Kidney (tissue), 13 donors: ENCODE measurements at regions not wholly inside any gene's neighbourhood (a gene's known extent, or its start where the extent isn't known, plus 50 kb on each side); places are given as distances from the start of the nearest gene placed in this dataset.

ENCODE experiments used
- DNase-seq, 5 donors: peaks; one replicate each; pipeline ENCODE4 v3.0.0-alpha.2; 2013 to 2020
- FAIRE-seq: peaks from 2 replicates; lab custom pipeline; 2012; peaks lifted over from hg19 to GRCh38; lab: Jason Lieb, UNC
- H3K27ac ChIP-seq, 2 donors: one replicate each; pipeline ENCODE4 v1.7.0; 2013; ENCODE audit warnings: low read depth in 2 of 2, low read length in 2 of 2, inconsistent platforms in 1 of 2
- H3K27me3 ChIP-seq: one replicate; pipeline ENCODE4 v1.7.1; 2013; ENCODE audit warnings: low read length, inconsistent platforms; ENCODE audit not compliant: control insufficient read depth, insufficient read depth
- H3K36me3 ChIP-seq, 3 donors: one replicate each; pipeline versions ENCODE4 v1.7.0 to v1.7.1; 2013; ENCODE audit warnings: low read length in 3 of 3, control low read depth in 1 of 3, inconsistent platforms in 1 of 3; ENCODE audit not compliant: insufficient read depth in 3 of 3, control insufficient read depth in 2 of 3
- H3K4me1 ChIP-seq, 3 donors: one replicate each; pipeline versions ENCODE4 v1.7.0 to v1.7.1; 2013; ENCODE audit warnings: low read length in 3 of 3, inconsistent platforms in 1 of 3, low read depth in 1 of 3; ENCODE audit not compliant: control insufficient read depth in 2 of 3, insufficient read depth in 2 of 3
- H3K4me3 ChIP-seq, 3 donors: one replicate each; pipeline versions ENCODE4 v1.7.0 to v1.8.1; 2013; ENCODE audit warnings: low read length in 3 of 3, control low read depth in 1 of 3, inconsistent platforms in 1 of 3
- H3K9ac ChIP-seq, 3 donors: one replicate each; pipeline versions ENCODE4 v1.7.0 to v1.7.1; 2013; ENCODE audit warnings: low read length in 3 of 3, control low read depth in 1 of 3, inconsistent platforms in 1 of 3
- H3K9me3 ChIP-seq, 3 donors: one replicate each; pipeline versions ENCODE4 v1.7.0 to v1.7.1; 2013; ENCODE audit warnings: low read length in 3 of 3, control low read depth in 1 of 3, inconsistent platforms in 1 of 3; ENCODE audit not compliant: control insufficient read depth in 2 of 3, insufficient read depth in 1 of 3
- intact Hi-C: fragments of 100-400 bp; cut with DNase I; formaldehyde crosslinking; loops from one replicate; pipeline ENCODE4 v1.11.1; 2022
- TF ChIP-seq, protein P1 (sequence below): IDR thresholded peaks from 3 replicates; pipeline ENCODE4 v1.5.1; 2012; ENCODE audit warnings: mild to moderate bottlenecking, moderate library complexity, borderline replicate concordance; ENCODE audit not compliant: insufficient read depth; ENCODE audit errors: extremely low read depth
- donor health status: control.
- donor health status: control.
- donor health status: control.
- donor health status: control.
- donor health status: control.
- donor health status: DM: yes; HTN: yes; CAD: no.
- donor health status: Normal renal cell carcinoma (clear cell type).

DNA sequence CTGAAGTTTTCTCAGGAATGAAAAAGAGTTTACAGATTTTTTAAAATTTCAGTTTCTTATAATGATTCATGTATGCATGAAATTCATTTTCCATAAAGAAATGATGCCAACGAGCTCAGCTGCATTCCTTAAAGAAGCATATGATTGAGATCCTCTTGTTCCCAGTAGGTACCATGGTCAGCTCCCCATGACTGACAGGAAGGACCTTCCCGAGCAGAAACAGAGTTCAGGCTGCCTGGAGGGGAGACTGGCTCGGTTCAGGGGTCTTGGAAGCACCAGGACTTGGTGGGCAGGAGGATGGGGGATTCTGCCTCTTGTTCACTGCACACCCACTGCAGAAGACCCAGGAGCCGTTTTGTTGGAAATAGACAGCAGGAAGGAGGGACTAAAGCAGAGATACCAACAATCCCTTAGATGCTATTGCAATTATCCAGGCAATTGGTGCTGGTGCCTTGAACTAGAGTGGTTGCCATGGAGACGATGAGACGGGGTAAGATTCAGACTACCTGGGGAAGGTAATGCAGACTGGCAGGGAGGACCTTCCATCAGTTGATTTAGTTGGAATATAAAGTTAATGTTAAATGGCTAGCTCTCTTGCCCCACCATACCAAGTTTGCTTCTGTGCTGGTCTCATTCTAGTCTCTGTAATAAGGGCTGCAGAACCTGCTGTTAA is 447.8 kb downstream of the MTRR start:
- Histone ChIP-seq H3K9me3 (no peaks in the 10 kb centered on the region), H3K9ac (no peak overlapping the region), H3K27me3 (no peaks in the 10 kb centered on the region), H3K4me1 (no peaks in the 10 kb centered on the region), H3K36me3 (no peaks in the 10 kb centered on the region), H3K4me3 (no peak overlapping the region), H3K27ac (no peak overlapping the region)
- FAIRE-seq (no peak), DNase-seq (peak in 1 of 5 donors; percentile 22)
- intact Hi-C loops: no loop called here
- TF ChIP-seq, protein P1, sequence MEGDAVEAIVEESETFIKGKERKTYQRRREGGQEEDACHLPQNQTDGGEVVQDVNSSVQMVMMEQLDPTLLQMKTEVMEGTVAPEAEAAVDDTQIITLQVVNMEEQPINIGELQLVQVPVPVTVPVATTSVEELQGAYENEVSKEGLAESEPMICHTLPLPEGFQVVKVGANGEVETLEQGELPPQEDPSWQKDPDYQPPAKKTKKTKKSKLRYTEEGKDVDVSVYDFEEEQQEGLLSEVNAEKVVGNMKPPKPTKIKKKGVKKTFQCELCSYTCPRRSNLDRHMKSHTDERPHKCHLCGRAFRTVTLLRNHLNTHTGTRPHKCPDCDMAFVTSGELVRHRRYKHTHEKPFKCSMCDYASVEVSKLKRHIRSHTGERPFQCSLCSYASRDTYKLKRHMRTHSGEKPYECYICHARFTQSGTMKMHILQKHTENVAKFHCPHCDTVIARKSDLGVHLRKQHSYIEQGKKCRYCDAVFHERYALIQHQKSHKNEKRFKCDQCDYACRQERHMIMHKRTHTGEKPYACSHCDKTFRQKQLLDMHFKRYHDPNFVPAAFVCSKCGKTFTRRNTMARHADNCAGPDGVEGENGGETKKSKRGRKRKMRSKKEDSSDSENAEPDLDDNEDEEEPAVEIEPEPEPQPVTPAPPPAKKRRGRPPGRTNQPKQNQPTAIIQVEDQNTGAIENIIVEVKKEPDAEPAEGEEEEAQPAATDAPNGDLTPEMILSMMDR: no peak

DNA sequence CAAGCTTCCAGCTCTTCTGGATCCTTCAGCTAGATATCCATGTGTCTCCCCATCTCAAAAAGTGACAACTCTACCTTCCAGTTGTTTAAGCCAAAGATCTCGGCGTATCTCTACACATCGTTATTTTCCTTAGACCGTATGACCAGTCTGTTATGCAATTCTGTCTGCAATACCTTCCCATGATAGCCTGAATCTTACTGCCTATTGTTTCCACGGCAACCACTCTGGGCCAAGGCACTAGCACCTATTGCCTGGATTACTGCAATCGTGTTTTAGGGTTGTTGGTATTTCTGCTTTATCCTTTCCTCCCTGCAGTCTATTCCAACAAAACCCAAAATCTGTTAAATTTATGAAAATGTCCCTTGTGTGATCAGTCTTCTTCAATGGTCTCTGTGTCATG is 448.4 kb downstream of the MTRR start:
- TF ChIP-seq, protein P1: no peak
- H3K27me3 ChIP-seq: no peaks in the 10 kb centered on the region
- no peak for DNase-seq
- H3K9me3 ChIP-seq: no peaks in the 10 kb centered on the region
- intact Hi-C loops: no loop called here
- H3K4me3 ChIP-seq: no peak overlapping the region
- H3K9ac ChIP-seq: no peak overlapping the region
- no peak for FAIRE-seq
- H3K36me3 ChIP-seq: no peaks in the 10 kb centered on the region
- H3K27ac ChIP-seq: no peak overlapping the region
- H3K4me1 ChIP-seq: no peaks in the 10 kb centered on the region

DNA sequence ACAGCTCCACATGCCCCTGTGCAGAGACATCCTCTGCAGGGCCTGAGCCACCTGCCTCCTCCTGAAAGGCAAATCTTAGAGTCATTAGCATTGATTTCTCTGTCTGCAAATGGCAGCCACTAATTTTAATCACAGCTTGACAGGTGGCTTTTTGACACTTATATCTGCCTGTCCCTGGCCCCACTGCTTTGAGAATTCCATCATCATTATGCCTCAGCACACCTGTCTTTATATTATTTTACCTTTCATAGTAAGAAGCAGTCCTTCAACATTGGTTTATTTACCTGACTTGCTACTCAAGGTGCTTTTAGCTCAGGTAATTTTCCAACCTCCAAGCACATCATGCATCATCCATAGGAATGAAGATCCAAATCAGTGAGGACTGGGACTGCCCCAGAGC is 451.3 kb downstream of the MTRR start:
- H3K4me3 ChIP-seq: no peak overlapping the region
- no peaks in the 10 kb centered on the region for H3K4me1 ChIP-seq
- no peak overlapping the region for H3K27ac ChIP-seq
- no peaks in the 10 kb centered on the region for H3K27me3 ChIP-seq
- FAIRE-seq (no peak), DNase-seq (no peak)
- no peaks in the 10 kb centered on the region for H3K36me3 ChIP-seq
- H3K9ac ChIP-seq: no peak overlapping the region
- intact Hi-C loops: no loop called here
- no peaks in the 10 kb centered on the region for H3K9me3 ChIP-seq
- TF ChIP-seq, protein P1: no peak

DNA sequence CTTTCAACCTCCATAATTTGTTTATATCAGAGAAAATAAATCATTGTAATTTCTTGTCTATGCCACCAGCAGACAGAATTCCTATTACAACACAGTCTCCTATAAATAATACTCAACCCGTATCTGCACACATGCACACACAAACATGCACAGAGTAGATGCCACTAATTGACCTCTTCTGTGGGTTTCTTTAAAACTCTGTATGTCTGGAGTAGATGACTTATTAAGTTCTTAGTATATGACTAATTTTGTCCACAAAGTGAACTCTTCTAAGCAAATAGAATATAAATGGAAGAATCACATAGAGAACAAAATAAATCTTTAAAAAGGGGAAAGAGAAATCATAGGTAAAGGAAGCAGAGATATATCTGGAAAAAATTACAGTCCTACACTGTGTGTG is 452.3 kb downstream of the MTRR start:
- no peaks in the 10 kb centered on the region for H3K4me1 ChIP-seq
- H3K27ac ChIP-seq: no peak overlapping the region
- H3K4me3 ChIP-seq: no peak overlapping the region
- no peaks in the 10 kb centered on the region for H3K27me3 ChIP-seq
- H3K9ac ChIP-seq: no peak overlapping the region
- DNase-seq: no peak
- TF ChIP-seq, protein P1: no peak
- no peaks in the 10 kb centered on the region for H3K9me3 ChIP-seq
- no peaks in the 10 kb centered on the region for H3K36me3 ChIP-seq
- intact Hi-C loops: no loop called here
- no peak for FAIRE-seq
